ELF-1 (cell line): ENCODE measurements at regions not wholly inside any gene's neighbourhood (a gene's known extent, or its start where the extent isn't known, plus 50 kb on each side); places are given as distances from the start of the nearest gene placed in this dataset.
"Not testable (repeated sequence)": the region's sequence is repeated elsewhere in the genome, so short reads cannot be mapped to it uniquely, and the experiment has no call there.

Experiments
- DNase-seq: peaks from one replicate; pipeline ENCODE4 v3.0.0-alpha.2; 2016; ENCODE audit warnings: low read depth, low spot score

GRCh38 chr3:118146658-118147375 lies 887.8 kb downstream of the IGSF11 start:
- no peak for DNase-seq

- DNase-seq: no peak
Measured at GRCh38 chr3:118151164-118151563, 883.5 kb downstream of the IGSF11 start.

- not testable (repeated sequence) for DNase-seq
Measured at GRCh38 chr3:118162627-118163588, 871.7 kb downstream of the IGSF11 start.

- no peak for DNase-seq
Measured at GRCh38 chr3:118165413-118165812, 869.2 kb downstream of the IGSF11 start.

- no peak for DNase-seq
Measured at GRCh38 chr3:118167571-118167970, 867.1 kb downstream of the IGSF11 start.

- DNase-seq: no peak
Measured at GRCh38 chr3:118168175-118168574, 866.5 kb downstream of the IGSF11 start.

- DNase-seq: no peak
Measured at GRCh38 chr3:118171236-118171852, 863.3 kb downstream of the IGSF11 start.

GRCh38 chr3:118180853-118181252 lies 853.8 kb downstream of the IGSF11 start:
- no peak for DNase-seq

GRCh38 chr3:118181274-118181673 lies 853.4 kb downstream of the IGSF11 start:
- DNase-seq: no peak

- DNase-seq: no peak
Measured at GRCh38 chr3:118186051-118186450, 848.6 kb downstream of the IGSF11 start.

GRCh38 chr3:118187221-118187620 lies 847.4 kb downstream of the IGSF11 start:
- DNase-seq: no peak

- DNase-seq: no peak
Measured at GRCh38 chr3:118196183-118196582, 838.5 kb downstream of the IGSF11 start.

- DNase-seq: no peak
Measured at GRCh38 chr3:118199044-118199443, 835.6 kb downstream of the IGSF11 start.

GRCh38 chr3:118204052-118204656 lies 830.5 kb downstream of the IGSF11 start:
- DNase-seq: no peak

GRCh38 chr3:118207271-118207670 lies 827.4 kb downstream of the IGSF11 start:
- DNase-seq: no peak

GRCh38 chr3:118208642-118209041 lies 826.0 kb downstream of the IGSF11 start:
- DNase-seq: no peak

GRCh38 chr3:118213892-118214291 lies 820.8 kb downstream of the IGSF11 start:
- no peak for DNase-seq

GRCh38 chr3:118226206-118226605 lies 808.4 kb downstream of the IGSF11 start:
- no peak for DNase-seq

GRCh38 chr3:118227191-118227590 lies 807.5 kb downstream of the IGSF11 start:
- no peak for DNase-seq

GRCh38 chr3:118228151-118228550 lies 806.5 kb downstream of the IGSF11 start:
- DNase-seq: no peak

GRCh38 chr3:118229196-118229595 lies 805.5 kb downstream of the IGSF11 start:
- no peak for DNase-seq

GRCh38 chr3:118231578-118231977 lies 803.1 kb downstream of the IGSF11 start:
- DNase-seq: no peak
